ENCODE measurements at regions not wholly inside any gene's neighbourhood (a gene's known extent, or its start where the extent isn't known, plus 50 kb on each side); places are given as distances from the start of the nearest gene placed in this dataset.
"Not testable (repeated sequence)": the region's sequence is repeated elsewhere in the genome, so short reads cannot be mapped to it uniquely, and the experiment has no call there.

DNA sequence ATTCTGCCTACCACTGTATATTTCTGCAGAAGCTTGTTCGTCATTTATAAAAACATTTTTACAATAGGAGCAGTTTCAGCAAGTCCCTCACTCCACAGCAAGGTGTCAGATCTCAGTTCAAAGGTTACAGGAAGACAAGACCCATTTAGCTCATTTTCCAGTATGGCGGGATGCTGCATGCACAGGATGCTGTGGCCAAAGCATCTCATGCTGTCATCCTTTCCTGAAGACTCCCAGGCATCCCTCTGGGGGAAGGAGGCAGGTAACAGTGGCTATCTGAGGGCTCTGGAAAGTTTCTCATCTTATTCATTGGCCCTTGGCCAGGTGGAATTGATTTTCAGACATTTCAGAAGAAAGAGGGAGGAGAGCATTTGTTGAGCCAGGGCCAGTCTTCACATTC lies 539.3 kb upstream of the CDH5 start:
- no peak for DNase-seq

DNA sequence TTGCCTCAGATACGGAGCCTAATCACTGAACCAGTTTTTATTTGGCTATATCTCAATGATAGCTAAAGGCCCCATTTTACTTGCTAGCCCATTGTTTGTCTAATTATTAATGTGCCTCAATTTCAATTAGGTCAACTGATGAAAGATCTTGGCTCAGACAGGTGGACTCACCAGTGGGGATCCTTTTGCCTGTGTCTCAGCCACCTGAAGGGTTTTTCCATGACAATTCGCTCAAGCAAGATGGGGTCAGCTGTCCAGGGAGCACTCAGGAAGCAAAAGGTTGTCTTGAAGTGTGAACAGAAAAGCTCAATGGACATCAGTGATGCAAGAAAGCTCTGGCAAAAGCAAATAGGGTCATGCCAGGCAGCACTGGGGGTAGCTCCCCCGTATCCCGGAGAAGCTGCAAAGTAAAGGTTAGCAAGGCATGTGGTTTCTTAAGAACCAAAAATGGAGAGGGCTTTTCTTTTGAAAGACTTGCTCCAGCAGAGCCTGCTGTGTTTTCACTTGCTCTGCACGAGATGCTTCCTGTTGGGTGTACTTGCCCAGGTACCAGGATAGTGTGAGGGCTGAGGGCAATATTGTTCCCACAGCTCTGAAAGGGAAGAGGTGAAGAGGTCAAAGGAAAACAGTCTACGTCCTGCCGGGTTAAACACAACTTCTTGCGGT lies 541.2 kb upstream of the CDH5 start:
- no peak for DNase-seq

GRCh38 chr16:65822148-65822547 lies 544.3 kb upstream of the CDH5 start:
- DNase-seq, result no peak

GRCh38 chr16:65819136-65819898 lies 547.2 kb upstream of the CDH5 start:
- DNase-seq, result no peak

DNA sequence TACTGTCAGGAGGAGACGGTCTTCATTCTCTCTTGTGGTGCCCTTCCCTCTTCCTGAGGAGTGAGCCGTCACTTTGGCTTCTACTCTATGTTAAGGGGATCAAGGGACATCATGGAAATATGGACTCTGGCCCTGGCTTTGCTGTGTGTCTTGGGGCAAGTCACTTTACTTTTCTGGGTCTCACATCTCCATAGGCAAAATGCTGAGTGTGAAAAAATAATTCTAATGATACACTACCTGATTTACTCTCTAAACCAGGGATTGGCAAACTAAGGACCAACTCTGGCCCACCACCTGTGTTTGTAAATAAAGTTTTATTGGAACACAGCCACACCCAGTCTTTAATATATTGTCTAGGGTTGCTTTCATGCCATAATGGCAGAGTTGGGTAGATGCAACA lies 548.7 kb upstream of the CDH5 start:
- no peak for DNase-seq

DNA sequence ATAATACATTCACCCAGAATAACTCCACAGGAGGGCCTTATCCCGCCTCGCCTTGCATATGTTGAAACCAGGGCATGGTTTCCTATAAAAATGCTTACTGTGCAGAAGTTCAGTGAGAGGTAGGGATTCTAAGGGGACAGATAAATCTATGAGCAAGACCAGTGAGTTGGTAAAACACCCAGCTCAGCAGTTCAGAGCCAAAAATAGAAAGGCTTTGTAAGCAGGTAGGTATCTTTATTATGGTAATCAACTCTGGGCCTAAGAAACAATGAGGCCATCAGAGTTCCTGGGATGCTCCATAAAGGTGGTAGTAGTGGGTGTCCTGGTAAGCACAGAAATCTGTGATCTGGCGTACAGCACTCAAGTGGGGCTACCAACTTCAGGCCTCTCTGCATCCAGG lies 549.4 kb upstream of the CDH5 start:
- DNase-seq, result no peak

DNA sequence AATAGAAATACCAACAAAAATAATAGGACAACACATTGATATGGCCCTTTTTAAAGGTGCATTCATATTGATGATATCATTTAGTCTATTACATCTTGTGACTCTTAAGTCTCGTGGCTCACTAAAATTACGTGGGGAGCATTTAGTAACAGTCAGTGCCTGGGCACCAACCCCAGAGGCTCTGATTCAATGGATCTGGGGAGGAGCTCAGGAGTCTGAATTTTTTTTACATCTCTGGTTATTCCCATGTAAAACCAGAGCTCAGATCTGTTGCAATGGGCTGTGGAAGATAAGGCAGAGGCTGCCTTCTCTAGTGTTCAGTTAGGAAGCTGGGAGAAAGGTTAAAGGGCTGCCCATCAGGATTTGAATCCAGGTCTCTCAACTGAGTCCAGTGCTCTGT lies 549.9 kb upstream of the CDH5 start:
- no peak for DNase-seq

DNA sequence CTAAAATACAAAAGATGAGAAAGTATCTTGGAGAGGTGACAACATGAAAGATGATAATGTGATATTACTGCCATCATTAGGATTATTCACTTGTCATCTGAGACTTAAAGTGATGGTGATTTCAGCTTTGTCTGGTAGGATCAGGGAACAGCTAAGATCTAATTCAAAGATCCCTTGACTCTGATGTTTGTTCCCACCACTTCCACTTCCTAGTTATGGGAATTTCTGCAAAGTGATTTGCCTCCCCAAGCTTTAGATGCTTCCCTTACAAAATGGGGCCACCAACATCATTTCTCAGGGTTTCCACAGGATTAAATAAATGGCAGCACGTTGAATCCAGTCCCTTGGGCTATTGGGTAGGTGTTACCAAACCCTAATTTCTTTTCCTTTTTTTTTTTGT lies 550.8 kb upstream of the CDH5 start:
- no peak for DNase-seq

GRCh38 chr16:65813879-65814278 lies 552.6 kb upstream of the CDH5 start:
- not testable (repeated sequence) for DNase-seq

- DNase-seq, result no peak
Measured at GRCh38 chr16:65809627-65810026, 556.9 kb upstream of the CDH5 start.

DNA sequence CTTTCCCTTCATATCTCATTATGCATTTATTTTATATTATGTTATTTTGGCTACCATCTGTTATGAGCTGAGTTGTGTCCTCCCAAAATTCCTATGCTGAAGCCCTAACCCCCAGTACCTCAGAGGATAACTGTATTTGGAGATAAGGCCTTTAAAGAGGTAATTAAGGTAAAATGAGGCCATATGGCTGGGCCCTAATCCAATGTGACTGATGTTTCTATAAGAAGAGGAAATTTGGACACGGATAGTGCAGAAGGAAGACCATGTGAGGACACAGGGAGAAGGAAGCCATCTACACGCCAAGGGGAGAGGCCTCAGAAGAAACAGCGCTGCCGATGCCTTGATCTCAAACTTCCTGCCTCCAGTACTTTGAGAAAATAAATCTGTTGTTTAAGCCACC lies 557.7 kb upstream of the CDH5 start:
- DNase-seq, result no peak

DNA sequence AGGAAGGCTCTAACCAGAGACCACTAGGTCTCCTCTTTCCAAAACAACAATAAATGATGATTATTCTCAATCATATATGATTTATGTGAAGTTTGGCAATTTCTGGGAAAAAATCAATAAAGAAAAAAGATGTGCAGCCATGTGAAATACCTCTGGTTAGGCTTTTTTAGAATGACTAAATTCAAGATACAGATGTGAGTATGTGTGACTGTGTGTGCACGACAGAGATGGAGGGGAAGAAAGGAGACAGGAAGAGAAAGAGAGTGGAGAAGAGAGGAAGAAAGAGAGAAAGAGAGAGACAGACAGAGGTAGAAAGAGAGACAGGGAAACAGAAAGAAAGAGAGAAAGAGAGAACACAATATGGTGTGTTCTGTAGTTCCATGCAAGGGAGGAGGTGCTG lies 558.6 kb upstream of the CDH5 start:
- no peak for DNase-seq

GRCh38 chr16:65805704-65806103 lies 560.8 kb upstream of the CDH5 start:
- not testable (repeated sequence) for DNase-seq

DNA sequence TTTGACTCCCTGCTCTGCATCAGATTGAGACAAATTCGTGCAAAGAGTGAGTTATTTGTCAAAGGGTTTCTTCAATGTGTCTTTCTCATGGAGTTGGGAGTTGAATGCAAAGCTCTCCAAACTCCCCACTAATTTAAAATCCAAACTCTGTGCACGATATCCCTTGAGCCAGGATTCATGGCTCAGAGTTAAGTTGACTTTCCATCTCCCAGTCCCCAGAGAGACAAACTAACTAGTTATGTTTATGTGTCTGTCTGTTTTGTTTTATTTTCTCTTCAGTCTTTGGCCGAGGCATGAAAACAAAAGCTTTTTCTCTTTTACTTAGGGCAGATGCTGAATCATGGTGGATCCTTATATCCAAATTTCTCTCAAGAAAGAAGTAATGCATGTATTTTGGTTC lies 570.0 kb upstream of the CDH5 start:
- DNase-seq, result no peak

GRCh38 chr16:65794973-65795372 lies 571.5 kb upstream of the CDH5 start:
- no peak for DNase-seq

GRCh38 chr16:65793781-65794180 lies 572.7 kb upstream of the CDH5 start:
- DNase-seq, result no peak

DNA sequence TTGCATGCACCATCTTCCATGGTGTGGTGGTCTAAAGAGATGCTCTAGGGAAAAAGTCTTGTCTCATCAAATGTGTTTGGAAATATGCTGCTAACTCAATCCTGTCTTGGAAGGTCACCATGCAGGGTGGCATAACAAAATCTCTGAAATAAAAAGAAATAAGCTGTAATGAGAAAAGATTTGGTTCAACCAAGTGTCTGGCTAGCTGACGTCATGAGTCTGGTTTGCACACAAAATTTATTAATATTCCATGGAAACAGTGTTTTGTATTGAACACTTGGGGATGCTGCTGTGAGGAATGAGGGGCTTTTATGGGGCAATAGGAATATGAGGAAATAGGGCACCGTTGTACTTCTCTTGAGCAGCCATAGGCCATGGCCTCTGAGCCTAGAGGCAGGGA lies 575.7 kb upstream of the CDH5 start:
- no peak for DNase-seq

DNA sequence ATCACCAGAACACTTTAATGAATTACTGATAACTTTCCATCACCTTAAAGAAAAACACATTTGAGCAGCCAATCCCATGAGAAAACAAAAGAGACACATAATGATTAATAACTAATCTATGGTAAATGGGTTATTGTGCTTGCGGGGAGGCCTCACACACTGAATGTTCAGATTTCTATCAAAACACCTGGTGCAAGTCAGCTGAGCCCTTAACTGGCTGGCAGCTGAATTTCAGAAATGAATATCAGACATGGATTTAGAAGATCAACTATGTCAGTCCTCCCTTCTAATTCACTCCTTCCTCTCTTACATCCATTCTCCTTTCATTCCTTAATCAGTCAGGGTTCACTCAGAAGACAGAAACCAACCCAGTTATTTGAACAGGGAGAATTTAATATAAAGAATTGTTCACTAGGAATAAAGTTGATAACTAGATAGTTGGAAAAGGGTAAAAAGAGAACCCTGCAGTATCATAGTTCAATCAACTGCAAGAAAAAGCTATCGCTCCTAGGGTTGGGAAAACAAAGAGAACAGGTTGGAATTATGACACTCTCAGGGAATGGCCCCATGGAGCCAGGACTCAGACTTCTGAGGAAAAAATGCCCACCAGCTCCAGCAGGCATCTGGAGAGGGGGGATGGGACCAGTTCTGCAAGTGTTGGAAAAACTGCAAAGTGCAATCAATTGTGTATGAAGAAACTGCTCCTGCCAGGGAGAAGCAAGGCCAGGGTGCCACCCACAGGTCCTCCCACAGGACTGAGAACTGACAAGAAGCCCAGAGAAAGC lies 577.1 kb upstream of the CDH5 start:
- DNase-seq, result no peak

- no peak for DNase-seq
Measured at GRCh38 chr16:65788434-65789140, 577.9 kb upstream of the CDH5 start.

- no peak for DNase-seq
Measured at GRCh38 chr16:65787921-65788320, 578.6 kb upstream of the CDH5 start.

DNA sequence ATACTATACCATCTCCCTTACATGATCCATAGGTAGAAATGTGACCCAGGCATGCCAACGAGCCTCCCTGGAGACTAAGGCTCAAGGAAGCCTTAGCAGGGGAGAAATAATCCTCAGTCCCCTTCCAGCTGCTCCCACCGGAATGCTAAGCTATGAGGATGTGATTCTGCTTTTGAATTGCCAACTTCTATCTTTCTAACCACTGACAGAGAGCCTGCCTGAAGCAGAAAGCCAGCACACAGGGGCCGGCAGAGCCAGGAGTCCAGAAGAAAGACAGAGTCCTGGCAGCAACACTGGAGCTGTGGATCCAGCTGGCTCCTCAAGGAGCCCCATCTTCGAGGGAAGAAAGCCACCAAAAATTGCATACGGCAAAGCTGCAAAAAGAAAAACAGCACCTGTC lies 579.6 kb upstream of the CDH5 start:
- DNase-seq, result no peak

DNA sequence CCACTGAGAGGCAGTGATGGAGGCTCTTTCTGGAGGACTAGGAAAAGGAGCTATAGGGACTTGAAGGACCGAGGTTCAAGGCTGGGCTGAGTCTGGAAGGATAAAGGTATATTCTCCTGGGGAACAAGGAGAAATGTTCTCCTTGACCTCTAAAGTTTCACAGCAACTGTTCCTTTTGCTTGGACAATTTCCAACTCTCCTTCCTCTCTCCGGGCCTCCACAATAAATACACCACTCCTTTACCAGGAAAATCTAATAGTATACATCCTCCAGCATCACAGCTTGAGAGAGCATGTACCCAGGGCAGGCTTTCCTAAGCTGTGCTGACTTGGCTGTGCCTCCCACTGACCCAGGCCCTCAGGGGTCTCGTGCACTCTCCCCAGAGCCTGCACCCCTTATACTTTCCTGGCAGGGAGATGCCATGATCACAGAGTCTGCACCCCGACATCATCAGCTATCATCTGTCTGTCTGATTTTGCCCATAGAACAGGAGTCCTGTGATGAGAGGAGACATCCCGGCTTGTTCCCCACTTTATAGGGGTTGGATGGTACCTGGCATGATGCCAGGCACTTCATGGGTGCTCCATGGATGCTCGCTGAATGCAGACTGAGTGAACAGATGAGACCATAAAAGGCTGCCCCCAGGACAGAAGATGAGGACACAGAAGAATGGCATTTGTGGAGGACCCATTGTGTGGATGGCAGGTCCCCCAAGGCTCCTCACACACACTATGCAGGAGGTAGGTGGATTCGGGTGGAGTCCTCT lies 582.6 kb upstream of the CDH5 start:
- no peak for DNase-seq

All from fibroblast of skin of right biceps (primary cell).